ENCODE measurements at regions not wholly inside any gene's neighbourhood (a gene's known extent, or its start where the extent isn't known, plus 50 kb on each side); places are given as distances from the start of the nearest gene placed in this dataset.

DNA sequence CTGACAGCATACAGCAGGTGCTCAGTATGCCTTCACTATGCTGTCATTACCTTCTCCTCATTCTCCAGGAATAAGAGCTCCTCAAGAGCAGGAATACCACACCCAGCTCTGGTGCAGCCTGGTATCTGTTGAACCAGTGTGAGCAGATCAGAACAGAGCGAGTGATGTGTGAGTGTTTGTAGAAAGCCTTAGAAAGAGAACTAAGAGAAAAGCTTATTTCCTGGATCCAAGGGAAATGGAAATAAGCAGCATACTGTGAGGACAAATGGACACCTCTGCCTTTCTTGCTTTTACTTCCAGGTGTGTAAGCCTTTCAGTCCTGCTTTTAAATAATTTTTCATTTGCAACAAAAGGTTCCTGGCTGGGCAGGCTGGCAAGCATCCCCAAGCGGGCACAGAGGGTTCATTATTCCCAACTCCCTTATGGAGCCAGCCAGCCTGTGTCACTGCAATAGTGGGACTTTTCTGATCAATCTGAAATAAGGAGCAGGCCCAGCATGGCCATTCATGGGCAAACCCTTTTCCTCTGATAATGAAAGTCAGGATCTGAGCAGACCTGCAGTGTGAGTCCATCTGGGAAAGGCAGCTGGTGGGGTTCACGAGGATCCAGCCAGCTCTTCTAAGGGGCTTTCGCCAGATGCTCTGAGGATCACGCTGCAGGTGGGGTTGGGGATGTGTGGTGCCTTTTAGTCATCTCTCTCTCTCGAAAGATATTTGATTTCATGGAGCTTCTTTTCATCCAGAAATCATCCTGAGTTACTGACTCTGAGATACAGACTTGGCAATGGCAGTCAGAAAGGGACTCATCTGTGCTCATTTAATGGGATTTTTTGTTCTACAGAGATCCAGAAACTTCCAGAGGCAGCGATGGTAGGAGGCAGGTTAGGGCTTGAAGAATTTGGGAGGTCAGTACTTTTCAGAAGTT, 594.9 kb upstream of the CFAP20DC start:
- TF ChIP-seq, protein P1, sequence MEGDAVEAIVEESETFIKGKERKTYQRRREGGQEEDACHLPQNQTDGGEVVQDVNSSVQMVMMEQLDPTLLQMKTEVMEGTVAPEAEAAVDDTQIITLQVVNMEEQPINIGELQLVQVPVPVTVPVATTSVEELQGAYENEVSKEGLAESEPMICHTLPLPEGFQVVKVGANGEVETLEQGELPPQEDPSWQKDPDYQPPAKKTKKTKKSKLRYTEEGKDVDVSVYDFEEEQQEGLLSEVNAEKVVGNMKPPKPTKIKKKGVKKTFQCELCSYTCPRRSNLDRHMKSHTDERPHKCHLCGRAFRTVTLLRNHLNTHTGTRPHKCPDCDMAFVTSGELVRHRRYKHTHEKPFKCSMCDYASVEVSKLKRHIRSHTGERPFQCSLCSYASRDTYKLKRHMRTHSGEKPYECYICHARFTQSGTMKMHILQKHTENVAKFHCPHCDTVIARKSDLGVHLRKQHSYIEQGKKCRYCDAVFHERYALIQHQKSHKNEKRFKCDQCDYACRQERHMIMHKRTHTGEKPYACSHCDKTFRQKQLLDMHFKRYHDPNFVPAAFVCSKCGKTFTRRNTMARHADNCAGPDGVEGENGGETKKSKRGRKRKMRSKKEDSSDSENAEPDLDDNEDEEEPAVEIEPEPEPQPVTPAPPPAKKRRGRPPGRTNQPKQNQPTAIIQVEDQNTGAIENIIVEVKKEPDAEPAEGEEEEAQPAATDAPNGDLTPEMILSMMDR (IDR thresholded peaks at IDR 0.05; ENCODE audit: insufficient read depth, low read length), result no peak
- no peak for TF ChIP-seq POLR2AphosphoS5 (IDR thresholded peaks at IDR 0.05; ENCODE audit: low read depth)

All from HL-60 (cell line).